ENCODE measurements at regions not wholly inside any gene's neighbourhood (a gene's known extent, or its start where the extent isn't known, plus 50 kb on each side); places are given as distances from the start of the nearest gene placed in this dataset.

GRCh38 chr2:7392076-7392787 is 475.0 kb downstream of the RNF144A start:
- DNase-seq: no peak

GRCh38 chr2:7394195-7394594 is 477.0 kb downstream of the RNF144A start:
- no peak for DNase-seq

GRCh38 chr2:7400628-7401027 is 483.4 kb downstream of the RNF144A start:
- no peak for DNase-seq

GRCh38 chr2:7403092-7403775 is 486.0 kb downstream of the RNF144A start:
- DNase-seq: no peak

- DNase-seq: no peak
Measured at GRCh38 chr2:7405861-7406715, 488.9 kb downstream of the RNF144A start.

GRCh38 chr2:7407001-7407400 is 489.8 kb downstream of the RNF144A start:
- DNase-seq: no peak

- DNase-seq: no peak
Measured at GRCh38 chr2:7407906-7408680, 490.9 kb downstream of the RNF144A start.

- no peak for DNase-seq
Measured at GRCh38 chr2:7411691-7412090, 494.5 kb downstream of the RNF144A start.

GRCh38 chr2:7417845-7418742 is 500.9 kb downstream of the RNF144A start:
- no peak for DNase-seq

GRCh38 chr2:7419186-7419585 is 502.0 kb downstream of the RNF144A start:
- DNase-seq: no peak

GRCh38 chr2:7419814-7420311 is 502.7 kb downstream of the RNF144A start:
- DNase-seq: no peak

- DNase-seq: no peak
Measured at GRCh38 chr2:7420530-7420929, 503.3 kb downstream of the RNF144A start.

- no peak for DNase-seq
Measured at GRCh38 chr2:7424481-7424880, 507.3 kb downstream of the RNF144A start.

GRCh38 chr2:7427293-7428060 is 510.3 kb downstream of the RNF144A start:
- DNase-seq: no peak

- DNase-seq: no peak
Measured at GRCh38 chr2:7428454-7429204, 511.4 kb downstream of the RNF144A start.

- DNase-seq: no peak
Measured at GRCh38 chr2:7429733-7430132, 512.5 kb downstream of the RNF144A start.

GRCh38 chr2:7430421-7430868 is 513.2 kb downstream of the RNF144A start:
- DNase-seq: peak; percentile 66 to 68

GRCh38 chr2:7430869-7431641 is 513.8 kb downstream of the RNF144A start:
- DNase-seq: peak; percentile 78 to 82

- DNase-seq: no peak
Measured at GRCh38 chr2:7432436-7432835, 515.2 kb downstream of the RNF144A start.
